IPS-18c (cell line): ENCODE measurements at regions not wholly inside any gene's neighbourhood (a gene's known extent, or its start where the extent isn't known, plus 50 kb on each side); places are given as distances from the start of the nearest gene placed in this dataset.
"Not testable (repeated sequence)": the region's sequence is repeated elsewhere in the genome, so short reads cannot be mapped to it uniquely, and the experiment has no call there.

ENCODE experiments used
- H3K4me3 ChIP-seq: 2 replicates; pipeline ENCODE4 v1.7.0; 2013; ENCODE audit warnings: low read depth, mild to moderate bottlenecking, low read length, moderate library complexity; ENCODE audit not compliant: insufficient read depth
- H3K9me3 ChIP-seq: one replicate; pipeline ENCODE4 v1.6.1; 2013; ENCODE audit warnings: mild to moderate bottlenecking, low read length, moderate library complexity; ENCODE audit not compliant: control insufficient read depth, insufficient read depth

GRCh38 chr3:102909904-102910303 is 475.1 kb downstream of the ZPLD1 start:
- Histone ChIP-seq H3K9me3 (no peaks in the 10 kb centered on the region), H3K4me3 (no peak overlapping the region)

GRCh38 chr3:102916532-102916931 is 481.7 kb downstream of the ZPLD1 start:
- H3K4me3 ChIP-seq, result no peak overlapping the region
- no peaks in the 10 kb centered on the region for H3K9me3 ChIP-seq

- H3K4me3 ChIP-seq, result no peak overlapping the region
- no peaks in the 10 kb centered on the region for H3K9me3 ChIP-seq
Observed at GRCh38 chr3:102926618-102927017, 491.8 kb downstream of the ZPLD1 start.

GRCh38 chr3:102933377-102933776 is 498.6 kb downstream of the ZPLD1 start:
- Histone ChIP-seq H3K9me3 (no peaks in the 10 kb centered on the region), H3K4me3 (no peak overlapping the region)

- H3K9me3 ChIP-seq, result no peaks in the 10 kb centered on the region
Observed at GRCh38 chr3:102936511-102937045, 501.8 kb downstream of the ZPLD1 start.

GRCh38 chr3:102941786-102942185 is 507.0 kb downstream of the ZPLD1 start:
- H3K4me3 ChIP-seq, result no peak overlapping the region
- no peaks in the 10 kb centered on the region for H3K9me3 ChIP-seq

More at GRCh38 chr3:102936511-102937045, 501.8 kb downstream of the ZPLD1 start:
- no peak overlapping the region for H3K4me3 ChIP-seq

- not testable (repeated sequence) for H3K4me3 ChIP-seq, H3K9me3 ChIP-seq
Observed at GRCh38 chr3:102946445-102946844, 511.6 kb downstream of the ZPLD1 start.

- Histone ChIP-seq H3K4me3 (no peak overlapping the region), H3K9me3 (no peaks in the 10 kb centered on the region)
Observed at GRCh38 chr3:102972350-102972749, 537.5 kb downstream of the ZPLD1 start.

GRCh38 chr3:102974333-102974732 is 539.5 kb downstream of the ZPLD1 start:
- Histone ChIP-seq H3K4me3 (no peak overlapping the region), H3K9me3 (no peaks in the 10 kb centered on the region)

GRCh38 chr3:102979191-102979590 is 544.4 kb downstream of the ZPLD1 start:
- H3K4me3 ChIP-seq, result no peak overlapping the region
- H3K9me3 ChIP-seq, result no peaks in the 10 kb centered on the region

GRCh38 chr3:102979682-102980354 is 545.0 kb downstream of the ZPLD1 start:
- Histone ChIP-seq H3K4me3 (no peak overlapping the region), H3K9me3 (no peaks in the 10 kb centered on the region)

GRCh38 chr3:102980355-102980696 is 545.5 kb downstream of the ZPLD1 start:
- no peaks in the 10 kb centered on the region for H3K9me3 ChIP-seq
- H3K4me3 ChIP-seq, result no peak overlapping the region

GRCh38 chr3:103002425-103003176 is 567.8 kb downstream of the ZPLD1 start:
- no peak overlapping the region for H3K4me3 ChIP-seq
- H3K9me3 ChIP-seq, result no peaks in the 10 kb centered on the region

- Histone ChIP-seq H3K9me3 (no peaks in the 10 kb centered on the region), H3K4me3 (no peak overlapping the region)
Observed at GRCh38 chr3:103006526-103007183, 571.8 kb downstream of the ZPLD1 start.

GRCh38 chr3:103009609-103010008 is 574.8 kb downstream of the ZPLD1 start:
- no peaks in the 10 kb centered on the region for H3K9me3 ChIP-seq

GRCh38 chr3:103025880-103026279 is 591.1 kb downstream of the ZPLD1 start:
- no peaks in the 10 kb centered on the region for H3K9me3 ChIP-seq

More at GRCh38 chr3:103009609-103010008, 574.8 kb downstream of the ZPLD1 start:
- no peak overlapping the region; the same call in 1 of the 2 replicates for H3K4me3 ChIP-seq

GRCh38 chr3:103033841-103034240 is 599.0 kb downstream of the ZPLD1 start:
- Histone ChIP-seq H3K9me3 (no peaks in the 10 kb centered on the region), H3K4me3 (no peak overlapping the region)

More at GRCh38 chr3:103025880-103026279, 591.1 kb downstream of the ZPLD1 start:
- no peak overlapping the region for H3K4me3 ChIP-seq

- H3K9me3 ChIP-seq, result no peaks in the 10 kb centered on the region
- no peak overlapping the region for H3K4me3 ChIP-seq
Observed at GRCh38 chr3:103047640-103048039, 612.8 kb downstream of the ZPLD1 start.
